ENCODE measurements at regions not wholly inside any gene's neighbourhood (a gene's known extent, or its start where the extent isn't known, plus 50 kb on each side); places are given as distances from the start of the nearest gene placed in this dataset.

DNA sequence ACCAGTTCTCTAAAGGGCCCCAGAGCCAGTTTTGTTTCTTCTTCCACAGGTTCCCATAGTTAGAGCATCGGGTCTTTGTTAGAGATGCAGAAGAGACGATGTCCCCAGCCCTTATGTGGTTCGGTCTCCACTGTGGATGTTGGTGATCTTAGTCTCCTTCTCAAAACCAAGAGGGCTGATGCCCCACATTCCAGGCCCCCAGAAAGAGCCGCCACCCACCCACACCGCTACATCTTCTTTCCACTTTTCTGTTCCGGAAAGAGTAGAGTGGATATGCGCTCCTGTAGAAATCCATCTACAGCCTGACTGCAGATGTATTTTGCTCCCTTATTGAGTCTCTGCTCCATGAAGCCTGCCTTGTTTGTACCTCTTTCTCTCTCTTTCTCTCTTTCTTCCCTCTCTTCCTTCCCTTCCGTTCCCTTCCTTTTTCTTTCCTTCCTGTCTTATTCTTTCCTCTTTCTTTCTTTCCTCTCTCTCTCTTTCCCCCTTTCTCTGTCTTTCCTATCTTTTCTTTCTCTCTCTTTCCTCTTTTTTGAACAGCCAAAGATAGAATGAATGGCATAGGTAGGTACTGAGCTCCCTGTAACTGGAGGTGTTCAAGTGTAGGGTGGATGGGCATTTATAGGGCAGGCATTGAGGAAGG is 224.3 kb downstream of the SEC14L1 start (continued):
- TF ChIP-seq ESRRB (CRISPR knock-in tag; IDR thresholded peaks at IDR 0.05; ENCODE audit: borderline replicate concordance) (no peak), PURB (CRISPR knock-in tag; IDR thresholded peaks at IDR 0.05; ENCODE audit: low read depth) (no peak), ARHGAP35 (IDR thresholded peaks at IDR 0.05; ENCODE audit: partially characterized antibody) (peak; percentile 14), HDAC1 (IDR thresholded peaks at IDR 0.05) (0 out of 4 replicates have a peak, but pooled peaks of 1 of the 2 experiments have one; percentile 43), HNRNPL (IDR thresholded peaks at IDR 0.05; ENCODE audit: low read depth, low read length) (no peak), ZNF778 (CRISPR knock-in tag; IDR thresholded peaks at IDR 0.05) (no peak), GATA2 (CRISPR knock-in tag; IDR thresholded peaks at IDR 0.05) (no peak), MEIS2 (IDR thresholded peaks at IDR 0.05; ENCODE audit: partially characterized antibody) (no peak), ELF4 (CRISPR knock-in tag; IDR thresholded peaks at IDR 0.05) (0 out of 2 replicates have a peak, but pooled peaks have one; percentile 20), KLF6 (CRISPR knock-in tag; IDR thresholded peaks at IDR 0.05; ENCODE audit: borderline replicate concordance) (no peak), ETV5 (CRISPR knock-in tag; IDR thresholded peaks at IDR 0.05; ENCODE audit: low read depth) (no peak), THRAP3 (IDR thresholded peaks at IDR 0.05; ENCODE audit: borderline replicate concordance) (peak; percentile 64; the same call in 1 of the 2 replicates), PTBP1 (IDR thresholded peaks at IDR 0.05; ENCODE audit: low read depth, low read length) (no peak)
- TF ChIP-seq, protein P1, sequence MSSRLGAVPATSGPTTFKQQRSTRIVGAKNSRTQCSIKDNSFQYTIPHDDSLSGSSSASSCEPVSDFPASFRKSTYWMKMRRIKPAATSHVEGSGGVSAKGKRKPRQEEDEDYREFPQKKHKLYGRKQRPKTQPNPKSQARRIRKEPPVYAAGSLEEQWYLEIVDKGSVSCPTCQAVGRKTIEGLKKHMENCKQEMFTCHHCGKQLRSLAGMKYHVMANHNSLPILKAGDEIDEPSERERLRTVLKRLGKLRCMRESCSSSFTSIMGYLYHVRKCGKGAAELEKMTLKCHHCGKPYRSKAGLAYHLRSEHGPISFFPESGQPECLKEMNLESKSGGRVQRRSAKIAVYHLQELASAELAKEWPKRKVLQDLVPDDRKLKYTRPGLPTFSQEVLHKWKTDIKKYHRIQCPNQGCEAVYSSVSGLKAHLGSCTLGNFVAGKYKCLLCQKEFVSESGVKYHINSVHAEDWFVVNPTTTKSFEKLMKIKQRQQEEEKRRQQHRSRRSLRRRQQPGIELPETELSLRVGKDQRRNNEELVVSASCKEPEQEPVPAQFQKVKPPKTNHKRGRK (tag; IDR thresholded peaks at IDR 0.05) = peak; percentile 75
- TF ChIP-seq, protein P2, sequence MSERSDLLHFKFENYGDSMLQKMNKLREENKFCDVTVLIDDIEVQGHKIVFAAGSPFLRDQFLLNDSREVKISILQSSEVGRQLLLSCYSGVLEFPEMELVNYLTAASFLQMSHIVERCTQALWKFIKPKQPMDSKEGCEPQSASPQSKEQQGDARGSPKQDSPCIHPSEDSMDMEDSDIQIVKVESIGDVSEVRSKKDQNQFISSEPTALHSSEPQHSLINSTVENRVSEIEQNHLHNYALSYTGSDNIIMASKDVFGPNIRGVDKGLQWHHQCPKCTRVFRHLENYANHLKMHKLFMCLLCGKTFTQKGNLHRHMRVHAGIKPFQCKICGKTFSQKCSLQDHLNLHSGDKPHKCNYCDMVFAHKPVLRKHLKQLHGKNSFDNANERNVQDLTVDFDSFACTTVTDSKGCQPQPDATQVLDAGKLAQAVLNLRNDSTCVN (CRISPR knock-in tag; IDR thresholded peaks at IDR 0.05) = 0 out of 2 replicates have a peak, but pooled peaks have one; percentile 19
